GM18505 (cell line): ENCODE measurements at regions not wholly inside any gene's neighbourhood (a gene's known extent, or its start where the extent isn't known, plus 50 kb on each side); places are given as distances from the start of the nearest gene placed in this dataset.

ENCODE experiments used
- ATAC-seq: cut with Tn5 transposase; IDR thresholded peaks from one replicate; pipeline ENCODE4 v1.9.1; 2021; ENCODE audit not compliant: unreplicated experiment
- POLR2A ChIP-seq: IDR thresholded peaks from 4 replicates; pipeline ENCODE4 v1.6.1; 2011; ENCODE audit warnings: borderline replicate concordance; ENCODE audit not compliant: insufficient read depth, insufficient read length; ENCODE audit errors: extremely low read depth

- TF ChIP-seq POLR2A, result no peak
- ATAC-seq, result no peak
Measured at GRCh38 chr9:120284821-120285220, 295.1 kb downstream of the CDK5RAP2 start.

- ATAC-seq, result no peak
- TF ChIP-seq POLR2A, result no peak
Measured at GRCh38 chr9:120281665-120282064, 298.3 kb downstream of the CDK5RAP2 start.

- no peak for ATAC-seq
Measured at GRCh38 chr9:120267929-120268328, 312.0 kb downstream of the CDK5RAP2 start.

DNA sequence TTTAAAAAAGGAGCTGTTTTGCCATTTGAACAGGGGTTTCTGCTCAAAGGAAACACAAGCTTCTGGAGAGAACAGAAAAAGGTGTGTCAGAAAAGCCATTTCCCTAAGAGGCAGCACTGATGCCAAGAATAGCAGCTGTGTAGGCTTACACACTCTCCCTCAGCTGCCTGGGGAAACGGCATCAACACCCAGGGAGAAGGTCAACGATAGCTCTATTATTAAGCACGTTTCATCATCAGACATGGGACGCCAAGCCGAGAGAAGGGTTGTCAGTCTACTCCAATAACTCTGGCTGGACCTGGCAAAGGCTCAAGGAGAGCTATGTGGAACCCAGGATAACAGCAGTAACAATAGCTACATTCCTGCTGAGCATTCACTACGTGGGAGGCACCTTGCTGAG lies 314.2 kb downstream of the CDK5RAP2 start:
- no peak for ATAC-seq
- no peak for TF ChIP-seq POLR2A

More at GRCh38 chr9:120267929-120268328, 312.0 kb downstream of the CDK5RAP2 start:
- TF ChIP-seq POLR2A, result no peak

DNA sequence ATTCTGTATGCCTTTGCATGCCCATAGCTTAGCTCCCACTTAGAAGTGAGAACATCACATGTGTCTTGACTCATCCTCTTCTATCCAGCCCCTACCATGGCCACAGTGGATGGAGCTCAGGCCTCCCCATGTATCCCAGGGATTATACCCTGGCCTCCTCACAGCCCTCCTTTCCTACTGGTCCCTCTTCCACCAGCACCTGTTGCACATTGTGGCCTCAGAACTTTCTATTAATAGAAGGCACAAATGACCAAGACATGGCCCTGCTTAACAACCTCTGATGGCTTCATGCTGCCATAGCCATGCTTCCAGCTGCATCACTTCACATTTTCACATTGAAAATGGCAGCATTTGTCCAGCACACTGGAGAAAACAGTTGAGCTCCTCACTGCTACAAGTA lies 315.4 kb downstream of the CDK5RAP2 start:
- no peak for ATAC-seq
- TF ChIP-seq POLR2A, result no peak

DNA sequence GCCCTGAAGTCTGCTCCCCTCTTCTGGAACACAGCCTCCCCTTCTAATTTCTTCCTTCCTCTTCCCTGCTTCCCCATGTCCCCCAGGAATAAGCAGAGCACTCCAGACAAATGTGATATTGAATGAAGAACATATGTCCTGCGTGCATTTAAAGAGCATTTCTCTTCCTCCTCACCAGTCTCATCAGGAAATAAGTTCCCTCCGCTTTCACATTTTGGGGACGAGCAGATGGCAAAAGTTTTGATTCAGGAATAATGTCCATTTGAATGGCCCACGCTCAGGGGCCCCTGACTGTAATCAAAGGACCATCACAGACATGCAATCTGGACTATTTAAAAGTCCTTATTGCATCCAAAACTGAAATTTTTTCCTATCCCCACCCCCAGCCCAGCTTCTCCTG lies 316.1 kb downstream of the CDK5RAP2 start:
- no peak for TF ChIP-seq POLR2A
- no peak for ATAC-seq

DNA sequence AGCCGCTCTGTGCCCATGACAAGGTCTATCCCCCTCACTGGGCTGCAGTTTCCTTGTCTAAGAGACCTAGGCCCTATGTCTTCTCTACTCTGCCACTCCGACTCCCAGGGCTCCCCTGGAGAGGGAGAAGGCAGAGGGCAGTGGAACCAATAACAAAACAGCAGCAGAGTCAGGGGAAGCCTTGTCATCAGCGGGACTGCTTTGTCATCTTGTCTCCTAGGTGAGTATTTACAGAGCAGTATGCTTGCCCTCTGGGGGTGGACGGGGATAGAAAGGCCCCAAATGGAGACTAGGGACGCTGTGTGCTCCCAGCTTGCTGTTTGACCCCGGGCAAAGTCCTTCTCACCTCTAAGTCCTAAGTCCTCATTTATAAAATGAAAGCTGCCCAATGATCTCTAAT lies 318.5 kb downstream of the CDK5RAP2 start:
- no peak for ATAC-seq
- no peak for TF ChIP-seq POLR2A

GRCh38 chr9:120259100-120259499 lies 320.9 kb downstream of the CDK5RAP2 start:
- ATAC-seq, result no peak
- no peak for TF ChIP-seq POLR2A

DNA sequence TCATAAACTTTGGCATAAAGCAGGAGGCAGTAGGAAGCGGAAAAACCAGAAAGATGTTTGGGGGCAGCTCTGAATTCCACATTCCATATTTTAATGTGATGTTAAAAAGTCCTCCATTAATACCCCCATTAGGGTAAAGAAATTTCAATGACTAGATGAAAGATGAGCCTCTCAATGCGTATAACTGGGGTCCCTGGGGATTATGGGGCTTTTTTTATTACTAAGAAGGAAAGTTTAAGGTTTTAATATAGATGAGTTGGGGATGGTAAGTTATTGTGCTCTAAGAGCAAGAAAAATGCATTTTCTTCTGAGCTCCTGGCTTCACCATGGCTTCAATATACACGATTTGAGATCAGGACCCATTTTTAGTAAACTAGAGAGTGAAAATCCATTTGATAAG lies 321.9 kb downstream of the CDK5RAP2 start:
- no peak for TF ChIP-seq POLR2A
- no peak for ATAC-seq

GRCh38 chr9:120257483-120257882 lies 322.5 kb downstream of the CDK5RAP2 start:
- ATAC-seq, result no peak

GRCh38 chr9:120256146-120256545 lies 323.8 kb downstream of the CDK5RAP2 start:
- no peak for TF ChIP-seq POLR2A
- ATAC-seq, result no peak

More at GRCh38 chr9:120257483-120257882, 322.5 kb downstream of the CDK5RAP2 start:
- TF ChIP-seq POLR2A, result no peak

- no peak for ATAC-seq
- TF ChIP-seq POLR2A, result no peak
Measured at GRCh38 chr9:120252248-120252647, 327.7 kb downstream of the CDK5RAP2 start.

GRCh38 chr9:120242116-120242811 lies 337.7 kb downstream of the CDK5RAP2 start:
- TF ChIP-seq POLR2A, result no peak
- no peak for ATAC-seq

DNA sequence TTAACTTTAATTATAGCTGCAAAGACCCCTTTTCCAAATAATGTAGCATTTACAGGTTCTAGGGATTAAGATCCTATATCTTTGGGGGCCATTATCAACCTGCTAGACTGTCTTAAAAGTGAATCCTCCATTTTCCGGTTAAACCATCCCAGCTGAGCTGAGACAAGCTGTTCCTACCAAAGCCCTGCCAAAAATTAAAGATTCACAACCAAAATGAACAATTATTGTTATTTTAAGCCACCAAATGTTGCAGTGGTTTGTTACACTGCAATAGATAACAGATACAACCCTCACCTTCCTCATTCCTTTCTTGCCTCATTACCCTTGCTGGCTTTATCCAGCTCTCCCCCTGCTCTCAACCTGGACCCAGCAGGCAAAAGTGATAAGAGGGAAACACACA lies 343.4 kb downstream of the CDK5RAP2 start:
- ATAC-seq, result no peak
- no peak for TF ChIP-seq POLR2A

DNA sequence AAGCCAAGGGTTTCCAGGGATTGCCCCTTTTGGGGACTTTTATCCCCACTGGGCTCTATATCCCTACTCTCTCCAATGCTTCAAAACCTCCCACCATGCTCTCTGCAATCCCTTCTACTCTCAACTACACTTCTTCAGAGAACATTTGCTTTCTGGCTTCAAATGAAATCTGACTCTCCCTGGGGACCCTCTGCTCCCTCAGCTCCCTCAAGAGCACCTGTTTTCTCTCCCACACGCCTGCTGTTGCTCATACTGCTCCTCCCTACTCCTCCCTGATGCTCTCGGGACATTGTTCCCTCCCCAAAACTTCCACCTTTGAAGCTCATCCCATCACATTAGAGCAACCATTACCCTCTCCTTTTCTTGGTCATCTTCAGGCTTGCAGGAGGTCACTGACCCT lies 344.9 kb downstream of the CDK5RAP2 start:
- no peak for ATAC-seq
- no peak for TF ChIP-seq POLR2A
